B cell (primary cell): ENCODE measurements at regions not wholly inside any gene's neighbourhood (a gene's known extent, or its start where the extent isn't known, plus 50 kb on each side); places are given as distances from the start of the nearest gene placed in this dataset.

ENCODE experiments used
- ATAC-seq: fragments of 200-7000 bp; cut with Tn5 transposase; one replicate; pipeline ENCODE4 v1.10.0; 2021; ENCODE audit warnings: low read depth, mild to moderate bottlenecking, moderate number of reproducible peaks, moderate library complexity
- CTCF ChIA-PET: fragments of 350-600 bp; sonication (Branson Sonifier 250); formaldehyde crosslinking; loops from one replicate; lab custom pipeline; 2021; ENCODE audit warnings: antibody characterized with exemption, inconsistent platforms; lab: Charles Lee
- POLR2A ChIA-PET: fragments of 350-600 bp; sonication (Branson Sonifier 250); formaldehyde crosslinking; loops from one replicate; lab custom pipeline; 2021; ENCODE audit warnings: antibody characterized with exemption; lab: Charles Lee
- DNase-seq: peaks from one replicate; pipeline ENCODE4 v3.0.0; 2013
- H2AFZ ChIP-seq: 2 replicates; pipeline ENCODE4 v1.6.1; 2012; ENCODE audit warnings: mild to moderate bottlenecking, low read depth, low read length; ENCODE audit not compliant: insufficient read depth, poor library complexity, severe bottlenecking
- H3K27ac ChIP-seq, 2 donors: 1 replicate in 1 of 2; 2 replicates in 1 of 2; pipeline ENCODE4 v1.5.1; 2012 to 2013; ENCODE audit warnings: low read length in 2 of 2, mild to moderate bottlenecking in 2 of 2, moderate library complexity in 1 of 2
- H3K27me3 ChIP-seq, 4 experiments: fragments of 200-600 bp in 1 of 4; sonication (generic) in 1 of 4; replicated peaks in 1 of 4; 1 replicate in 2 of 4; 2 replicates in 2 of 4; pipeline versions ENCODE4 v1.6.1 to v1.7.0; 2013 to 2016; ENCODE audit warnings: low read length in 3 of 4, mild to moderate bottlenecking in 2 of 4, mixed read lengths in 1 of 4, moderate library complexity in 1 of 4; ENCODE audit not compliant: insufficient read depth in 4 of 4, control insufficient read depth in 3 of 4; ENCODE audit errors: control extremely low read depth in 1 of 4
- H3K36me3 ChIP-seq, 2 experiments: replicated peaks in 1 of 2; 1 replicate in 1 of 2; 2 replicates in 1 of 2; pipeline versions ENCODE4 v1.6.1 to v1.7.1; 2013; ENCODE audit warnings: low read length in 1 of 2; ENCODE audit not compliant: insufficient read depth in 2 of 2, control insufficient read depth in 1 of 2; ENCODE audit errors: control extremely low read depth in 1 of 2, extremely low read depth in 1 of 2
- H3K4me1 ChIP-seq, 2 donors: fragments of 200-600 bp in 1 of 2; sonication (generic) in 1 of 2; 1 replicate in 1 of 2; 2 replicates in 1 of 2; pipeline versions ENCODE4 v1.5.1 to v1.6.1; 2013 to 2017; ENCODE audit warnings: low read length in 2 of 2; ENCODE audit not compliant: control insufficient read depth in 2 of 2, insufficient read depth in 2 of 2
- H3K4me2 ChIP-seq: replicated peaks from 2 replicates; pipeline ENCODE3; 2012; ENCODE audit warnings: mild to moderate bottlenecking, low read depth, low read length; ENCODE audit not compliant: poor library complexity, severe bottlenecking
- H3K4me3 ChIP-seq, 5 experiments: fragments of 200-600 bp in 1 of 5; sonication (generic) in 1 of 5; 1 replicate in 3 of 5; 2 replicates in 2 of 5; pipeline versions ENCODE4 v1.5.1 to v1.7.0; 2011 to 2016; ENCODE audit warnings: low read length in 4 of 5, mild to moderate bottlenecking in 4 of 5, low read depth in 2 of 5, control low read depth in 1 of 5, moderate library complexity in 1 of 5; ENCODE audit not compliant: insufficient read depth in 1 of 5; ENCODE audit errors: control extremely low read depth in 1 of 5, extremely low read depth in 1 of 5
- H3K79me2 ChIP-seq: fragments of 200-600 bp; sonication (generic); one replicate; pipeline ENCODE4 v1.6.0; 2016; ENCODE audit warnings: low read length; ENCODE audit not compliant: control insufficient read depth, insufficient read depth
- H3K9ac ChIP-seq: fragments of 200-600 bp; sonication (generic); 2 replicates; pipeline ENCODE4 v1.6.1; 2017; ENCODE audit warnings: mild to moderate bottlenecking, low read length, moderate library complexity
- H3K9me3 ChIP-seq, 3 donors: one replicate each; pipeline versions ENCODE4 v1.6.1 to v1.7.1; 2013; ENCODE audit warnings: low read length in 2 of 3; ENCODE audit not compliant: control insufficient read depth in 2 of 3, insufficient read depth in 1 of 3; ENCODE audit errors: control extremely low read depth in 1 of 3
- H4K20me1 ChIP-seq: 2 replicates; pipeline ENCODE4 v1.6.0; 2012; ENCODE audit warnings: mild to moderate bottlenecking, low read length; ENCODE audit not compliant: insufficient read depth, control insufficient read depth, poor library complexity, severe bottlenecking
- H3K27ac Mint-ChIP-seq: one replicate; pipeline ENCODE4 v1.8.0; 2021; ENCODE audit warnings: mixed read lengths
- H3K27me3 Mint-ChIP-seq: one replicate; pipeline ENCODE4 v1.8.0; 2021; ENCODE audit warnings: mixed read lengths
- H3K4me1 Mint-ChIP-seq: one replicate; pipeline ENCODE4 v1.8.0; 2021; ENCODE audit warnings: mixed read lengths
- H3K4me3 Mint-ChIP-seq: one replicate; pipeline ENCODE4 v1.8.0; 2021; ENCODE audit warnings: mixed read lengths
- H3K9me3 Mint-ChIP-seq: one replicate; pipeline ENCODE4 v1.8.0; 2022; ENCODE audit warnings: mixed read lengths; ENCODE audit not compliant: insufficient read depth
- CTCF ChIP-seq: fragments of 200-600 bp; IDR thresholded peaks from one replicate; pipeline ENCODE4 v1.8.0; 2022; ENCODE audit warnings: antibody characterized with exemption, mild to moderate bottlenecking
- EZH2 ChIP-seq: IDR thresholded peaks from 2 replicates; pipeline ENCODE4 v1.6.1; 2012; ENCODE audit warnings: borderline replicate concordance, low read depth, mild to moderate bottlenecking, moderate library complexity, low read length; ENCODE audit not compliant: insufficient read depth, poor library complexity, severe bottlenecking
- WGBS: methylation state at CpG from one replicate; pipeline ENCODE4 v1.1.5; 2013; ENCODE audit warnings: missing lambda C conversion rate; ENCODE audit not compliant: insufficient coverage; 5-methylcytosine and 5-hydroxymethylcytosine counted together
- intact Hi-C: fragments of 100-400 bp; cut with micrococcal nuclease; formaldehyde crosslinking; loops from one replicate; pipeline ENCODE4 v1.10.0; 2022

- Histone ChIP-seq H3K36me3 (no peaks in the 10 kb centered on the region), H3K4me1 (no peaks in the 10 kb centered on the region), H3K4me2 (no peak overlapping the region), H3K9me3 (no peaks in the 10 kb centered on the region), H3K27me3 (peaks cover 0 to 2% (median 0%) of the 10 kb centered on the region in 4 experiments), H3K79me2 (no peaks in the 10 kb centered on the region), H3K9ac (no peak overlapping the region), H3K4me3 (no peak overlapping the region), H2AFZ (no peak overlapping the region), H3K27ac (no peak overlapping the region), H4K20me1 (no peaks in the 10 kb centered on the region)
- 70% methylated on average over 2 of the region's 2 CpGs for WGBS
- Mint-ChIP-seq H3K4me3 (no peak overlapping the region), H3K27me3 (peaks cover 14% of the 10 kb centered on the region), H3K27ac (no peak overlapping the region), H3K9me3 (no peaks in the 10 kb centered on the region), H3K4me1 (no peaks in the 10 kb centered on the region)
- intact Hi-C loops, result no loop called here
- DNase-seq, result no peak
- ChIA-PET POLR2A (no interaction called here), CTCF (no interaction called here)
- no peak for ATAC-seq
- TF ChIP-seq CTCF, result no peak
- no peak for TF ChIP-seq EZH2
Measured at GRCh38 chr5:71971862-71972261, 135.4 kb upstream of the MAP1B start.

GRCh38 chr5:71972777-71973473 lies 134.3 kb upstream of the MAP1B start:
- H3K4me3 ChIP-seq, result no peak overlapping the region
- intact Hi-C loops, result no loop called here
- Mint-ChIP-seq H3K27me3 (peaks cover 14% of the 10 kb centered on the region), H3K9me3 (no peaks in the 10 kb centered on the region), H3K27ac (no peak overlapping the region), H3K4me1 (no peaks in the 10 kb centered on the region), H3K4me3 (no peak overlapping the region)
- ATAC-seq (no peak), DNase-seq (no peak)
- no peaks in the 10 kb centered on the region for H3K9me3 ChIP-seq
- no peaks in the 10 kb centered on the region for H4K20me1 ChIP-seq
- CTCF ChIA-PET, result no interaction called here
- H3K79me2 ChIP-seq, result no peaks in the 10 kb centered on the region
- H3K4me2 ChIP-seq, result no peak overlapping the region
- no peak overlapping the region for H3K9ac ChIP-seq
- no peaks in the 10 kb centered on the region for H3K36me3 ChIP-seq
- POLR2A ChIA-PET, result no interaction called here
- no peak for TF ChIP-seq CTCF
- no peak for TF ChIP-seq EZH2
- no peak overlapping the region for H2AFZ ChIP-seq
- no peaks in the 10 kb centered on the region for H3K4me1 ChIP-seq
- H3K27me3 ChIP-seq, result peaks cover 0 to 2% (median 0%) of the 10 kb centered on the region in 4 experiments
- H3K27ac ChIP-seq, result no peak overlapping the region
- WGBS, result 96% methylated on average over 8 of the region's 8 CpGs
